Fibroblast of mammary gland (primary cell): ENCODE measurements at regions not wholly inside any gene's neighbourhood (a gene's known extent, or its start where the extent isn't known, plus 50 kb on each side); places are given as distances from the start of the nearest gene placed in this dataset.

Source experiments
- DNase-seq: peaks from one replicate; pipeline ENCODE4 v3.0.0-alpha.2; 2010; ENCODE audit warnings: low read depth
- H3K4me3 ChIP-seq: 2 replicates; pipeline ENCODE4 v1.5.1; 2011; ENCODE audit warnings: low read depth, mild to moderate bottlenecking, low read length, moderate library complexity; ENCODE audit not compliant: control insufficient read depth
- CTCF ChIP-seq: conservative IDR thresholded peaks from 2 replicates; pipeline ENCODE4 v1.5.1; 2011; ENCODE audit warnings: low read depth, low read length, inconsistent platforms; ENCODE audit not compliant: control insufficient read depth, insufficient read depth

DNA sequence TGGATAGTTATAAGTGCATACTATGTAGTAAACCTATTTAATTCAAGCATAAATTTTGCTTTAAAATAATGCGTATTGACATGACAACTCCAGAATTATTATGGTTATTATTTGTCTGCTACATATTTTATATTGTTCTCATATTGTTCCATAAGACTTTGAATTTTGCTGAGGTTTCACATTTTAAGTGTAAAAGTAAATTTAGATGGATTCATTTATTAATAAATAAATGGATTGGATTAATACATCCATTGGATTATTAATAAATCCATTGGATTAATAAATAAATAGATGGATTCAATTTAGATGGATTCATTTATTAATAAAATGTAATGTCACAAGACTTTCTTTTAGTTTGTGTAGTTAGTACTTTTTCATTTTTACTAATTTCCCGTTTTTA, 1768.0 kb upstream of the PCDH10 start:
- DNase-seq: no peak
- no peak for TF ChIP-seq CTCF
- no peak overlapping the region for H3K4me3 ChIP-seq

GRCh38 chr4:131382839-131383238, 1766.3 kb upstream of the PCDH10 start:
- no peak for DNase-seq
- no peak overlapping the region for H3K4me3 ChIP-seq
- no peak for TF ChIP-seq CTCF

- TF ChIP-seq CTCF: no peak
- DNase-seq: no peak
- H3K4me3 ChIP-seq: no peak overlapping the region
These were observed 1760.8 kb upstream of the PCDH10 start for GRCh38 chr4:131388277-131388676.

DNA sequence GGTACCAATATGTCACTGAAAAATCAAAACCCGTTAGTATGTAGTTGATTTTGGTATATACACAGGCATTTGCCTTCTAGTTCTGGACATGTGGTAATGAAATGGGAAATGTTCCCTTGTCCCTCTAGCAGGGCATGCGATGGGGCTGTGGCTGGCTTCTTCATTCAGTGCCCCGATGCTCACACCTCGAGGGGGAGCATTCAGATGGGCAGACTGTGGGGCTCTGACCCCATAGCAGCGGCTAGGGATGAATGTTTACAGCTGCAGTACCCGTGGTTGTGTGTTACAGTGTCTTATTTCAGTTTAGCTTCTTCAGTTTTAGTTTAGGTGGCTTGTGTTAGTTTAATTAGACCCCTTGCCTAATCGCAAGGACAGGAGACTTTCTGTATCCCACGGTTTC, 1741.0 kb upstream of the PCDH10 start:
- H3K4me3 ChIP-seq: no peak overlapping the region
- no peak for TF ChIP-seq CTCF
- DNase-seq: no peak

DNA sequence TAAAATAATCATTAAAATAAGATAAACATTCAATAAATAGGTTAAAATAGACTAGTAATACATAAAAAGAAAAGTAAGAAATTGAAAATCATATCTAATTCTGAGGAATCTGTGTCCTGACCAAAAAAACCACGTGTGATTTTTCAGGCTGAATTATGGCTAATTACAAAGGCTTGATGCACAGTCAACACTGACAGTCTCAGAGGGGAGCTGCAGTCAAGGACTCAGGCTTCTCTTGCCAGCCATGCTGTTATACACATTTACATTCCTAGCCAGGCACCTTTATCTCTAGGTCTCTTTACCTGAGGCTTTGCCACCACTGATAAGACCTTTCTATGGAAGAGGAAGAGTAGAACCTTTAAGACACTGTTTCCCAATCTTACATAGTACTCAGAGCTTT, 1737.7 kb upstream of the PCDH10 start:
- DNase-seq: no peak
- TF ChIP-seq CTCF: no peak
- H3K4me3 ChIP-seq: no peak overlapping the region

GRCh38 chr4:131419147-131419546, 1729.9 kb upstream of the PCDH10 start:
- H3K4me3 ChIP-seq: no peak overlapping the region
- no peak for DNase-seq
- TF ChIP-seq CTCF: no peak
